C4-2B (cell line): ENCODE measurements at regions not wholly inside any gene's neighbourhood (a gene's known extent, or its start where the extent isn't known, plus 50 kb on each side); places are given as distances from the start of the nearest gene placed in this dataset.

Source experiments
- CTCF ChIP-seq: fragments of 450-650 bp; conservative IDR thresholded peaks from 2 replicates; pipeline ENCODE4 v1.5.1; 2017; ENCODE audit warnings: mild to moderate bottlenecking
- ZFX ChIP-seq: fragments of 450-650 bp; IDR thresholded peaks from 2 replicates; pipeline ENCODE4 v1.6.1; 2017

GRCh38 chr9:24011881-24012280 is 185.8 kb upstream of the ELAVL2 start:
- TF ChIP-seq CTCF, result no peak
- no peak for TF ChIP-seq ZFX
